HG02571 (cell line): ENCODE measurements at regions not wholly inside any gene's neighbourhood (a gene's known extent, or its start where the extent isn't known, plus 50 kb on each side); places are given as distances from the start of the nearest gene placed in this dataset.

Experiments used
- ATAC-seq: cut with Tn5 transposase; IDR thresholded peaks from one replicate; pipeline ENCODE4 v1.9.1; 2021; ENCODE audit warnings: mild to moderate bottlenecking, moderate library complexity; ENCODE audit not compliant: unreplicated experiment

DNA sequence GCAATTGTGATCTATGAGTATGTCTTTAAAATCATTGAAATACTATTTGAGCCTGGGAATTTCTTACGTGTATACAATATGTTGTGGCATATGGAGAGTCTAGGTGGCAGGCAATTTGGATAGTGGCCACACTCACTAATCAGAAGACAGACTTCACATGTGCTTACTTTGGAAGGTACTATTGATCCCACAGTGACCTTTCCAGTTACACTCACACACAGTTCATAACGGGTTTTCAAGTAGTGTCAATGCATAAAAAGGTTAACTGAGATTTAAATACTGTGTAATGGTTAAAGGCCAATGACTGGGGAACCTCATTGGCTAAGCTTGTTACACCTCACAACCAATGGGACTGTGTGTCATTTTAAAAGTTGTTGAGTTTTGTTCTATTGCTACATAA is 783.2 kb downstream of the RPA4 start:
- no peak for ATAC-seq

- no peak for ATAC-seq
Observed at GRCh38 chrX:97668126-97668525, 784.4 kb downstream of the RPA4 start.

DNA sequence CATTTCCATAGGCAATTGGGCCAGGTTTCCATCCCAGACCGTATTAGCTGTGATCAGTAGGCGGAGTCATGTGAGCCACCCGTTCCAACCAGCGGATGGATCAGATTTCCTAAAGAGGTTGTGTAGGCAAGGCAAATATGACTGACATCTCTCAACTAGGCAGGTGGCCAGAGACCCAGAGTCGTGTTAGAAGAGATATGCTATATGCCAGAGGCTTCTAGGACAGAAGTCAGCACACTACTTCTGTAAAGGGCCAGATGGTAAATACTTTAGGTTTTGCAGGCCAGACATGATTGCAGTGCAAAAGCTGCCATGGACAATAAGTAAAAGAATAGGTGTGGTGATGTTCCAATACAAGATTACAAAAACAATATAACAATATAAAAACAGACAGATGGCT is 788.4 kb downstream of the RPA4 start:
- no peak for ATAC-seq

- ATAC-seq = no peak
Observed at GRCh38 chrX:97672608-97673007, 788.9 kb downstream of the RPA4 start.

DNA sequence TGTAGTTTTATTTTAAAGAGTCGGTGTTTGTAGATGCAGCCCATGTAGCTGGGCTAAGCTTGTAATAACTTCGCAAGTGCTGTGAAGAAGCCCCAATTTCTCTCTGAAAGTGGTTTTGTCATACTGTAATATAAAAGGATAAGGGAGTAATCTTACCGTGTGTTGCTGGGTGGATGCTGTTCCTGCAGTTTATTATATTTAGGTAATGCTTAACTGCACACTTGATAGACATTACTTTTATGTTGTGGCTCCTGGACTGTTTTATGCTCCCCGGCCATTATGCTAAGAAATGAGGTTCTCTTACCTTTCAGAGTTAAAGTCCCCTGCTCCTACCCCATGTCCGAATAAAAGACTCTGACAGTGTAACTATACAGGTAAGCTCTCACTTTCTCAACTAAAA is 789.4 kb downstream of the RPA4 start:
- ATAC-seq = no peak

- no peak for ATAC-seq
Observed at GRCh38 chrX:97682991-97683840, 799.5 kb downstream of the RPA4 start.

DNA sequence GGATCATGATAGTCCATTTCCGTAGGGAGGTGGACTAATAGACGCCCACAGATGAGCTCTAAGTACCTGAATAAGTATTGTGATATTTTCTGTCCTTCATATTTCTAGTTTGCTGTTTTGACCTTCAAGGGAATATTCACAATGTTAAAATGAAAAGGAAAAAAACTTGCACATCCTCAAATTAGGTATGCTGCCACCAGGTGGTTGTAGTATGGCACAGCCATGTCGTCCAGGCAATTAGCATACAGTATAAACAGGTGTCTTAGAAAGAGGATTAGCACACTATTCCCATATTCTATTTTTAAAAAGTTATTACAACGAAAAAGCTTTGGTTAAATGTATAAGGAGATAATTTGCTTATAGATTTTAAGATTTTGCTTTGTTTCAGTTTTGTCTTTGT is 802.0 kb downstream of the RPA4 start:
- no peak for ATAC-seq

GRCh38 chrX:97691901-97692455 is 808.3 kb downstream of the RPA4 start:
- no peak for ATAC-seq

- no peak for ATAC-seq
Observed at GRCh38 chrX:97692575-97692974, 808.9 kb downstream of the RPA4 start.

DNA sequence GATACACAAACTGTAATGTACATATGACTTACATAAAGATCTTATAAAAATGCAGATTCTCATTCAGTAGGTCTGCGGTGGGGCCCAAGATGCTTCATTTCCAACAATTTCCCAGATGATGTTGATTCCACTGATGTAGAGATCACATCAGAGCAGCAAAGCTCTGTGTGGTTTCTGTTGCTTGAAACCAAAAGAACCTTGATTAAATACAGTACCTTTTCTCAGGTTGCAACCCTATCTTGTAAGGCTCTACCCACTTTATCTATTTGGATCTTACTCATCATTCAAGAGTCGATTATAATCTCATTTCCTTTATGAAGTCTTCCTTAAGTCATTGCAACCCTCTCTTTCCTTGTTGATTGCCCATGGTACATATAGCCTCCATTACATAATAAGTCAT is 816.8 kb downstream of the RPA4 start:
- ATAC-seq = no peak

DNA sequence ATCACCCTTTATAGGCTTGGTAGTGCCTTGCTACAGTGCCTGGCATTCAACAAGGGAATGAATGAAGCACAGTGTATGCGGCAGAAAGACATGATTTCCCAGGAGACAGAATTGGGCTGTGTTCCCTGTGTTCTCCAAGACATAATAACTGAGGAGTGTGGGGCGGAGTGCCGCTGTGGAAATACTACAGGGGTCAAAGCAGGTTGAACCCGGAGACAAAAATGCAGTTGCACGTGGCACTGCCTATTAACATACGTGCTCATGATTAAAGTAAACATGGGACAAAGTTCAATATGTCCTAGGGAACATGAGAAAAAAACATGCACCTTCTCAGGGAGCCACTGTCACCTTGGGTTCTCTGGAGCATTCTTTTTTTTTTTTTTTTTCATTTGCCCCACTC is 820.8 kb downstream of the RPA4 start:
- ATAC-seq = no peak

DNA sequence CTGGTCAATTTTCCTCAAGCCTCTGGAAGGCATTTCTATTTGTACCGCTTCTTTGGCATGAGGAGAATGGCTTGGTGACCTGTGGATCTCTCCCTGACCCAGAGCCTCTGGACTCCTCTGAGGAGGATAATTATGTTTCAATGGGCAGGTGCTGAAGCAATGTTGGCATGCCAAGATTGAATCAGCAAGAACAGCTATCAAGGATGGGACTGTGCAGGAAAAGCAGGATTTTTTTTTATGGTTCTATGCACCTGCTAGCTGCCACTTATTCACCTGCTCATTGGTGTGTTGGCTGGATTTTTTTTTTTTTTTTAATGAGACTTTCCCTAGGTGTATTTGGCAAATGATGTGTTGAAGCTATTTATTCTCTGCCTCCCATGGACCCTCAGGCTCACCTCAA is 821.2 kb downstream of the RPA4 start:
- ATAC-seq = no peak

DNA sequence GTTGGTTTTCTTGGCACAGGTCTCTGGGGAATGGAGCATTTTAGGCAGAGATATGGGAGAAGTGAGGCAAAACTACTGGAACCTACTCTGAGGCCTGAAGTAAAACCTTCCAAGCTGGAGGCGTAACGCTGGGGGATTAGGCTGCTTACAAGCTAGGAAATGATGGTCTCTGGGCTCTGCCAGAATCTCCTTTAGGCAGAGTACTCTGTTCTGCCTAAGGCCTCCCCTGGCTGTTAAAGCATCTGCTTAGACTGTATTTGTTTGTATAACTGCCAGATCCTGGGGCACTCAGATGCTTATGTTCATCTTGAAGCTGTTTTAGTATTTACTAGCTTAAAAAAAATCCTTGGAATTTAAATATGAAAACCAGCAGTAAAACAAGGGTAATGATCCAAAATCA is 822.2 kb downstream of the RPA4 start:
- ATAC-seq = no peak

DNA sequence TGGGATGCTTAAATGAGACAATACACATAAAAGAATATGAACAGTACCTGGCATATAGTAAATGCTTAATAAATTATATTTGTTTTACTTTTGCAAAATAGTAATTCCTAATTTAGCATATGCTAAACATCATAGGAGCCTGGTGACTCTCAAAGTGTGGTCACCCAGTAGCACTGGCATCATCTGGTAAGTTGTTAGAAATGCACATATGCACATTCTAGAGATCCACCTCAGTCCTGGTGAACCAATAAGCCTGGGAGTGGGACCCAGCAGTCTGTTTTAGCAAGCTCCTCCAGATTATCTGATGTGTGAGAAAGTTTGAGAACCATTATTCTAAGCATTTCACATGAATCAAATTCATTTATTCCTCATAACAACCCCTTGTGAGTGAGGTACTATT is 830.4 kb downstream of the RPA4 start:
- ATAC-seq = no peak

GRCh38 chrX:97728215-97728614 is 844.5 kb downstream of the RPA4 start:
- no peak for ATAC-seq

GRCh38 chrX:97740044-97740443 is 856.3 kb downstream of the RPA4 start:
- no peak for ATAC-seq

DNA sequence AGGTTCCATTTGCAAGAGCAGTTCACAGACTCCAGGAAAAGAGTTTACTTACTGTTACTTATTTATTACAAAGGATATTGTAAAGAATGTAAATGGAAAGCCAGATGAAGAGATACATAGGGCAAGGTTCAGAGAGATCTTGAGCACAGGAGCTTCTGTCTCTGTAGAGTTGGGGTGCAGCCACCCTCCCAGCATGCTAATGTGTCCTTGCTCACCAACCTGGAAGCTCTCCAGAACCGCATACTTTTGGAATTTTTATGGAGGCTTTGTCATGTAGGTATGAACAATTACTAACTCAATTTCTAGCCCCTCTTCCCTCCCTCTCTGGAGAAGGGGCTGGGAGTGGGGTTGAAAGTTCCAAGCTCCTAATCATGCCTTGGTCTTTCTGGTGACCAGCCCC is 857.2 kb downstream of the RPA4 start:
- no peak for ATAC-seq

- ATAC-seq = no peak
Observed at GRCh38 chrX:97743014-97743413, 859.3 kb downstream of the RPA4 start.

GRCh38 chrX:97747346-97747745 is 863.6 kb downstream of the RPA4 start:
- no peak for ATAC-seq

DNA sequence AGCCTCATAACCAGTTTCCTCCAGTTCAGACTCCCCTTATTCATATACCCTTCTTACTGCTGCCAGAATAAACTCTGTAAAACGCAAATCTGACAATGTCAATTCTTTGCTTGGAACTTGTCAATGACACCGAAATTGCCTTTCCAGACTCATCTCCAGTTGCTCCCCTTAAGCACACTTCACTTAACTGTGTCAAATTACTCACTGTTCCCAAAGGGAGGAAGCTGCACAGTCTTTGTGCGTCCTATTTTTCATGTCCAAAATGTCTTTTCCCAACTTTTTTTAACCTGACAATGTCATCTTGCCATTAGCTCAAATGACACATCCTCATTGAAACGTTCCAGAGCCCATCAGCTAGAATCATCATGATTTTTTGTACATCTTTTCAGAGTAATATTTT is 867.3 kb downstream of the RPA4 start:
- no peak for ATAC-seq

DNA sequence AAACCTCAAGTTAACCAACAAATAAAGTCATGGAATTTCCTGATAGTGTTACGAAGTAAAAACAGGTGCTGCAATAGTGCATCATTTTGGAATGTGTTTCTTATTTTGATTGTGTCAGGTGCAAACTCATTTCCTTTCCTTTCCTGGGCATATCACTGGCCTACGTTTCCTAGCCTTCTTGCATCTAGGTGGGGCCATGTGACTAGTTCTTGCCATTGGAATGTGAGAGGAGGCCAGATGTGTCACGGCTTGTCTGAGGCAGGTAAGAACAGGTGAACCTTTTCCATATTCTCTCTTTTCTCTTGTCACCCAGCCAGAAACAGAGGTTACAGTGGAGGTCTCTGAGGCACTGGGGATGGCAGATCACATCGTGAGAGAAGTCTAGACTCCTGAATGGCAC is 868.0 kb downstream of the RPA4 start:
- no peak for ATAC-seq

DNA sequence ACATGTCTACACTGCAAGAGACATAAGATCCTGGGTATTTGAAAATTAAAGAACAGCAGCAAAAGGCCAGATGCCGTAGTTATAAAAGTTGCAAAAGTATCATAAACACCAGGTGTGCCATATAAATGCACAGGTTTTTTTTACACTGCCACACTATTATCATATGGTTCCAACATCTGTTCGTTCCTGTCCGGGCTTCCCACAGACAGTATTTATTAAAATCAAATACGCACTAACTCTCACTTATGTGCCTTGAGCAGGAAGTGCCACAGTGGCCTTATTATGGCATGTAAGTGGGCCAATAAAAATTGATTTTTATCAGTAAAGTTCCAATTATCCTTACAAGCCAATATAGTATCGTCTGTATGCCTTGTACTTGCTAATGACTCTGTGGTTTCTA is 873.2 kb downstream of the RPA4 start:
- ATAC-seq = no peak

GRCh38 chrX:97763391-97763790 is 879.7 kb downstream of the RPA4 start:
- no peak for ATAC-seq
